ENCODE measurements at regions not wholly inside any gene's neighbourhood (a gene's known extent, or its start where the extent isn't known, plus 50 kb on each side); places are given as distances from the start of the nearest gene placed in this dataset.

GRCh38 chr10:71072131-71072822, 140.1 kb upstream of the UNC5B start:
- no peak for DNase-seq

DNA sequence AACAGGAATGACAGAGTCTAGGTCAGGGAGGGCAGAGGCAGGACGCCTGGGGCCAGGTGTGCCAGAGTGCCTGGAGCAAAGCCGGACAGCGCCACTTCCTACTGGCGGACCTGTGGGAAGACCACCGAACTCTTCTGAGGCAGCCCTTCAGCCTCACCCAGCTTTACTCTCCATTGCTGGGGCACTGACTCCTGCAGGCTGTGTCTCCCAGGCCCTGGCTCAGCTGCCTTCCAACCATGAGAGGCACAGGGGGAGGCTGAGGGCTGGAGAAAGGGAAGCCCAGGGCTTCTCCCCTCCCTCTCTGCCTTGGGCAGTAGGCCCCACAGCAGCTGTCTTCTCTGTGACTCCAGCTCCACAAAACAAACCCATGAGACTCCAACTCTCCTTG, 139.6 kb upstream of the UNC5B start:
- no peak for DNase-seq

DNA sequence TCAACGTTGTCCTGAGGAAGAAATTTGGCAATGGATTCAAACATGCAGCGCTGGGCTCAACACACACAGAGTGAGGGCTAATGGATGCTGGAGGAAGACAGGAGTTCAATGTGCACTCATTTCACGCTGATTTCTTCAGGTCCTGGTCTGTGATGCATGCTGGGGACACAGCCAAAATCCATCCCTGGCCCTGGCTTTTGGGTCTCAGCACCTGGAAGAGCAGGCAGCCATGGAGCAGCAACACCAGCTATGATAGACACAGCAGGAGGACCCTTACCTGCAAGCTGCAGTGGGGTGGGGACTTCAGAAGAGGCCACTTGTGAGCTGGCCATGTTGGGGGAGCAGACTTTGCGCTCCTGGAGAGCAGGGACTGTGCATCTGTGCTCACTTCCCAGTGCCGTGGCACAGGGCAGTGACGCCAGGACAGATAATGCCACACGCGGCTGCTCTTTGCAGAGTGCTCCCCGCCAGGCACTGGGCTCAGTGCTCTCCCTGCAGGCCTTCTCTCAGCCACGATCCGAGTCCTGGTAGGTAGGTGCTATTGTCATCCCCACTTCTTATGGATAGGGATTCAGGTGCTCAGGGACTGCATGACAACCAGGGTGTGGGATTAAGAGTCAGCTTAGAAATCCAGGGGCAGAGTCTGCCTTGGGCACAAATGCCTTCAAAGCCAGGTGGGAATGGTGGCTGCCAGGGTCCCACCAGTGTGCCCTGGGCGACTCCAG, 138.8 kb upstream of the UNC5B start:
- DNase-seq, result no peak

DNA sequence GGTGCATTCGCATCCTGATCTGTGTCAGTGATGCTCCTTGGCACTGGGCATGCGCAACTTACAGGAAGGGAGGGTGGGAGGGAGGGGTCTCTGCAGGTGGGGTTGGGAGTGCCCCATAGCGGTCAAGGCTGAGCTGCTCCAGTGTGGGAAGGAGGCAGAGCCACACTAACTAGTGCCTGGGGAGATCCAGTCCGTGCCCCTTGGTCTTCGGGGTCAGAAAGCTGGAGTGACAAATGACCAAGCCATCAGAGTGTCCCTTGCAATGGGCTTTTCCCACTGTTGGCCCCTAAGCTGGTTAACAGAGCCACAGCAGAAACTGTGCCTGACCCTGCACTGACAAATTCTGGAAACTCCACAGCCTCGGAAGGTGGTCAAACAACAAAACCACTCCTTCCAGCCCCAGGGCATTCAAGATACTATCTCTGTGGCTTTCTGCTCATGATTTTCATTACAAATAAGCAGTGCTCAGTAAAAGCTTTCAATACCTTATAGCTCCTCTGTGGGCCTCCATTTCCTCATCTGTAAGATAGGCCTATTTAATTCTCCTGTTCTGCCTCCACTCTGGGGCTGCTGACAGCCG, 138.1 kb upstream of the UNC5B start:
- no peak for DNase-seq

DNA sequence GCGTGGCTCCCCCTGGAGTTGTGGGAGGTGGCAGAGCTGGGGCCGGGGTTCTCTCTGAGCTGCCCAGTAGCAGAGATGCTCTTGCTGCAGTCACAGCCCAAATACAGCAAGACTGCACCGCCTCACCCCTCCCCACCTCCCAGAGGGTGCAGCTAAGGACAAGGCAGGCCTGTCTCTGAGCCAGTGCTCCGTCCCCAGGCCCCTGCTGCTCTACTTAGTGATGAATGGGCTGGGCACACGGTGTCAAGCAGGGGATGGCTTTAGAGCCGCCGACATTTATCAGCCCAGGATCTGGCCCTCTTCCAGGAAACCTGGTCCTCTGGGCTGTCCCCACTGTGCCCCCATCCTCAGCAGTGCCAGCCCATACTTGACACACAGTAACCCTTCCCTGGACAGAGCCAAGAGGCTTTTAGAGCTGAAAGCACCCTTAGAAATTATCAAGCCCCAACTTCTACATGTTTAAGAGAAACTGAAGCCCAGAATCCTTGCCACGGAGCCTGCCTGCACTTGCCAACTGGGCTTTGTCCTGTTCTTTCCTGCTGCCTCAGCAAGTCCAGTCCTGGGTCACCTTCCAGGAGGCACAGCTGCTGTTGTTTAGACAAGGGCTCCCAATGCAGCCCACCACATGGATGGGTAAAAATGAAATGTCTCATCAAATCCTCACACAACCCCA, 137.1 kb upstream of the UNC5B start:
- DNase-seq, result no peak

- no peak for DNase-seq
These were observed 136.5 kb upstream of the UNC5B start for GRCh38 chr10:71075759-71076472.

DNA sequence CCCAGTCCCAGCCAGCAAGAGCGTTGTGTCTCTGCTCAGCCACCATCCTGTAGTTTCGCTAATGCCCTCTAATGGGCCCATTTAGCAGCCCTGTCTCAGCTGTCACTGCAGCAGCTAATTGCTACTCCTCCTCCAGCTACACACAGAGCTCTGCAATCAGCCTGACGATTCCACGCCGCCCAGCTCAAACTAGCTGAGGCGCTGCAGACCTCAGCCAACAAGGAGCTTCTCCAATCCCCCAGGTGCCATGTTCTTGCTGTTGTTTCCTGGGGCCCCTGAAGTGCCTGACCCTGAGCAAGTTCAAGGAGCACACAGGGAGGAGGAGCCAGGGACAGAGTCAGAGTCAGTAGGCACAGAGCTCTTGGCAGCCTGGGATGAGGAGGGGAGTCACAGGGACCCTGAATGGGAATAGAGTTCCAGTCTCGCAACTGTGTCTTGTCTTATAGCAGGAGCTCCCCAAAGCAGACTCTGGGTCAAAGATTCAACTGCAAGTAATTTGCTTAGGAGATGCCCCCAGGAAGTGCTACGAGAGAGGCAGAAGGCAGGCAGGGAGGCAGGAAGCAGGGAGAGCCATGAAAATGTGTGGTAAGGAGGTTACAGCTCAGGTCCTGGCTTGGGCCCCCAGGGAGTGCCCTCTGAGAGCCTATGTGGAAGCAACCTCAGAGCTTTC, 135.8 kb upstream of the UNC5B start:
- DNase-seq, result no peak

GRCh38 chr10:71077143-71077581, 135.2 kb upstream of the UNC5B start:
- no peak for DNase-seq

DNA sequence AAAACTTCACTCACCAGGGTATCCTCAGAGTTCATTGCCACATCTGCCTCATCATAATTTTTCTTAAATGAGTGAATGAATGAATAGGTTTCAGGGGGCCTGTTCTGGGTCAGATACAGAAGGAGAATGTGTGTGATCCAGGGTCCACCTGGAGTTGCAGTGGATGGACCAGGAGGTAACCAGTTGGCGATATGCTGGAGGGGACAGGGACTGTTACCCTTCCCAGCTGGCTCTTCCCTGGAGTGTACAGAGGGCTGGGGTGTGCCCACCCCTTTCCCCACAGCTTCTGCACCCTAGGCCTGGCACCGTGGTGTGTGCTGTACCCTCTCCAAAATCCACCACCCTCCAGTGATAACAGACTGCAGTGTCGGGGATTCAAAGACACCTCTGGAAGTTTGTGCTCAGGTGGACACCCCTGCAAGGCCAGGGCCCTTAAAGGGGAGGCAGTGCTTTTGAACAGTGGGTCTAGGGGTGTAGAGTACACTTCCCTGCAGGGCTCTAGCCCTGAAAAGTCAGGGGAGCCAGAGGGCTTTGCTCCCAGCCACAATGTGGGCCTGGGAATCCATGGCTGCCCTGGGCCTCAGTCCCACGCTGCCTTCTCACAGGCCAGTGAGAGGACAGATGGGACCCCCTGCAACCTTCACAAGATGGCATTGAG, 134.4 kb upstream of the UNC5B start:
- DNase-seq, result no peak

- DNase-seq, result no peak
These were observed 133.8 kb upstream of the UNC5B start for GRCh38 chr10:71078454-71079145.

DNA sequence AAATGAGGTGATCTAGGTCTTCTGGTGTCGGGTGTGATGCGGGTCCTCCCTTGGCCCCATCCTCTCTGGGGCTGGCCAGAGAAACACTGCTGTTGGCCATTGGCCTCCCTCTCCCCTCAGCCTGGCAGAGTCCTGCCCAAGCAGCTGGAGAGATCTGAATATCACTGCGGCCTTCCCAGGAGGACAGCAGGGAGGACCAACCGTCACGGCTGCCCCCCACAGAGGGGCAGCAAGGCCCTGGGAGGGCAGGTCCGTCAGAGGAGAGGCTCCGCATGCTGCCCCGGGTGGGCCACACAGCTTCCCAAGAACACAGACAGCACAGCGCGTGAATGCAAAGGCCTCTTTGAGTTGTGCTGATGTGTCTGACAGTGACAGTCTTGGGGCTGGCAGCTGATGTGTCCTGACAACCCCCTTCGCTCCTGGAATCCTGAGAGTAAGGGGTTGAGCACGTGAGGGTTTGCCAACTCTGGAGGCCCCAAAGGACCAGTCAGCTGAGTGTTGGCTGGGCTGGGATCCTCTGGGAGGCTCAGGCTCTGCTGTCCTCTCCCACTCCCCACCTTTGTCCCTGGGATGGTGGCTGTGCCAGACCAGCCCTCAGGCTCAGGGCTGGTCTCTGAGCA, 132.5 kb upstream of the UNC5B start:
- DNase-seq, result no peak

DNA sequence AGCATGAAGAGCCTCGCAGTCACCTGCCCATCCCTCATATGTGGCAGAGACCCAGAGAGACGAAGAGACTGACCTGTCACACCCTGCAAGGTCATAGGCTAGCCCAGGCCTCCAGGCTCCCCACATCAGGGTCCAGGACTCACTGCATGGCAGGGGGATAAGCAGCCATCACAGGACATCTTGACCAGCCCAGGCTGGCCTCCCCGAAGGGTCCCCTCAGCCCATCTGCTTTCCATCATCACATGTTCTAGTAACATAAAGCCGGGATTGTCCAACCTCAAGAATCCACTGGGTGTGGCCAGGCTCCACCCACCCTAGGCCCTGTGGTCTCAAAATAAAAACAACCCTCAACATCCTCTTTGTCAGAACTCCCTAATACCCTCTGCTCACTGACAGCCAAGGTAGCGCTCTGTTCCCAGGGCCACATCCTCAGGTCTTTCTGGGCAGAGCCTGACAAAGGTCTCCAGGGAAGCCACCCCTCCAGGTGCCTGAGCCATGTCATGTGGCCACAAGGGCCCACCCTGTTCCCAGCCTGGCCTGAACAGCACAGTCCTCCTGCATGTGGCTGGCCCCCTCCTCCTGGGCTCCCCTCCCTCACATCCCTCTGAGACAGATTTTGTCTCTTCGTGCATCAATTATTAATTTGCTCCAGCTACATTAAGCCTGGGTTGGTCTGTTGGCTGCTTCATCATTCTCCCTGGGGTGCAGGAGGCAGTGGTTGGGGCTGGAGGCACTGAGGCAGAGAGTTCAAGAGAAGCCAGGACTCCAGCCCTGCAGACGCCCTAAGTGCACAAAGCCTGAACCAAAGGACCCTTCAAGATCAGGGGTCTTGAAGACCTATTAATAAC, 131.8 kb upstream of the UNC5B start:
- no peak for DNase-seq

GRCh38 chr10:71081229-71081560, 131.2 kb upstream of the UNC5B start:
- DNase-seq, result no peak

GRCh38 chr10:71081912-71082311, 130.5 kb upstream of the UNC5B start:
- DNase-seq, result no peak

DNA sequence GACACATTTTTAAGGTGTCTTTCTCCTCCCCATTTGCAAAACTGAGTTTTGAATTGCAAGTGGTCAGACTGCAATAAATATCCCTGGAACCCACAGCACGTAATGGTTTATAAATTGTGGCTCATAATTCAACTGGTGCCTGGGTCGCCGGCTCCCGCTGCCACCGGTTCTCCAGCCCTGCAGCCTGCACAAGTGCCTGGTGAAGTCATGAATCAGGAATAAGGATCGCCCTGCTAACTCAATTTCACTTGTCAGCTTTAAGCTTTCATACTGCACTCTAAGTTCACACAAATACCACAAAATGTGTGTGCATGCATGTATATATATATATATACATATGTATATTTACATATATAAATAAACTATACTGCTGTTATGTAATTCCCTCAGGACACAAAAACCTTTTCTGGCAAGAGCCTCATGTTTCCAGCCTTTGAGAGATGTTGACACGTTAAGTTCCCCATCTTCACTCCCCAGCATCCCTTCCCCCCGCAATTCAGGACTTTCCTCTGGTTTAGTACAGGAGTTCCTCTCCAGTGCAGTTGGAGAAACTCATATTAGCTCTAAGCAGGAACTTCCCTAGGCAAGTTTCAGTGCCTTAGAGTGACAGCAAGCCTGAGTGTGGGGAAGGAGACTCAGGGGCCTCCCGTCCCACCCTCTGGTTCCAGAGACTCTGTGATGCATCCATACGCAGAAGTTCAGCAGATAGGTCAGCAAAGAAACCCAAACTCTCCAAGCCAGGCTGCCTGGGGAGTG, 129.2 kb upstream of the UNC5B start:
- no peak for DNase-seq

DNA sequence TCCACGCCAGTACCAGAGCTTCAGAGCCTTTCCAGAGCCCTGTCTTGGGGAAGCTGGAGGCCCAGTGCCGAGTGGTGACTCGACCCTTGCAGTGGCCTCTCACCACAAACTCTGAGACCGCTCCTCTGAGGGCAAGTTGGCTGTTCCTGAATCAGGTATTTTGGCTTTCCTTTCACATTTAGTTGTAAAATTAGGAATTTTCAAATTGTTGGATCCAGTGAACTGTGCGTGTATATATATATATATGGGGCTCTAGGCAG, 128.7 kb upstream of the UNC5B start:
- no peak for DNase-seq

- no peak for DNase-seq
These were observed 128.1 kb upstream of the UNC5B start for GRCh38 chr10:71084061-71084817.

DNA sequence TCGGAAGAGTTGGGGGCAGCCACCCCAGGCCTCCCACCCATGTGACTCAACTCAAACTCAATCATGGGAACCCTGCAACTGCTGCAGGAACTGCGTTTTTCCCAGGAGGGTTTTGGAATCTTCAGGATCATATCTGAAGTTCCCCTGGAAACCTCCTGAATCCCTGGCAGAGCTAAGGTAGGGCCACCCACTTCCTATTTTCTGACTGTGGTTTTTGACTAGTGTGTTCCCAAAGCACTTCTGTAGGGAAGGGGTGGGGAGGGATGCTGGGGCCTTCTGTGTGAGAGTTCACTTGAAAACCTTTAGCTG, 127.6 kb upstream of the UNC5B start:
- no peak for DNase-seq
